Activated CD4-positive, alpha-beta T cell treated with anti-CD3 and anti-CD28 coated beads for 36 hours (primary cell): ENCODE measurements at regions not wholly inside any gene's neighbourhood (a gene's known extent, or its start where the extent isn't known, plus 50 kb on each side); places are given as distances from the start of the nearest gene placed in this dataset.

Experiments
- ATAC-seq: fragments of 200-7000 bp; cut with Tn5 transposase; one replicate; pipeline ENCODE4 v1.10.0; 2021; ENCODE audit warnings: mild to moderate bottlenecking, moderate library complexity
- CTCF ChIA-PET: fragments of 350-600 bp; sonication (Branson Sonifier 250); formaldehyde crosslinking; loops from one replicate; lab custom pipeline; 2021; ENCODE audit warnings: antibody characterized with exemption; lab: Charles Lee
- POLR2A ChIA-PET: fragments of 350-600 bp; sonication (Branson Sonifier 250); formaldehyde crosslinking; loops from one replicate; lab custom pipeline; 2021; ENCODE audit warnings: antibody characterized with exemption, inconsistent platforms; lab: Charles Lee
- DNase-seq: peaks from one replicate; pipeline ENCODE4 v3.0.0-alpha.2; 2020
- H3K27ac Mint-ChIP-seq: one replicate; pipeline ENCODE4 v1.8.0; 2021; ENCODE audit warnings: mixed read lengths
- H3K27me3 Mint-ChIP-seq: one replicate; pipeline ENCODE4 v1.8.0; 2021; ENCODE audit warnings: mixed read lengths
- H3K36me3 Mint-ChIP-seq: one replicate; pipeline ENCODE4 v1.8.0; 2021; ENCODE audit warnings: low read depth, mixed read lengths
- H3K4me1 Mint-ChIP-seq: one replicate; pipeline ENCODE4 v1.8.0; 2021; ENCODE audit warnings: mixed read lengths
- H3K4me3 Mint-ChIP-seq: one replicate; pipeline ENCODE4 v1.8.0; 2021; ENCODE audit warnings: mild to moderate bottlenecking, moderate library complexity, mixed read lengths
- H3K9me3 Mint-ChIP-seq: one replicate; pipeline ENCODE4 v1.8.0; 2021; ENCODE audit warnings: low read depth, mixed read lengths
- intact Hi-C, 2 experiments: fragments of 100-400 bp; cut with DNase I in 1 of 2; cut with micrococcal nuclease in 1 of 2; formaldehyde crosslinking; loops; one replicate each; pipeline versions ENCODE4 v1.14.2 to v1.15.1; 2022 to 2024; cut with DNase I, micrococcal nuclease

DNA sequence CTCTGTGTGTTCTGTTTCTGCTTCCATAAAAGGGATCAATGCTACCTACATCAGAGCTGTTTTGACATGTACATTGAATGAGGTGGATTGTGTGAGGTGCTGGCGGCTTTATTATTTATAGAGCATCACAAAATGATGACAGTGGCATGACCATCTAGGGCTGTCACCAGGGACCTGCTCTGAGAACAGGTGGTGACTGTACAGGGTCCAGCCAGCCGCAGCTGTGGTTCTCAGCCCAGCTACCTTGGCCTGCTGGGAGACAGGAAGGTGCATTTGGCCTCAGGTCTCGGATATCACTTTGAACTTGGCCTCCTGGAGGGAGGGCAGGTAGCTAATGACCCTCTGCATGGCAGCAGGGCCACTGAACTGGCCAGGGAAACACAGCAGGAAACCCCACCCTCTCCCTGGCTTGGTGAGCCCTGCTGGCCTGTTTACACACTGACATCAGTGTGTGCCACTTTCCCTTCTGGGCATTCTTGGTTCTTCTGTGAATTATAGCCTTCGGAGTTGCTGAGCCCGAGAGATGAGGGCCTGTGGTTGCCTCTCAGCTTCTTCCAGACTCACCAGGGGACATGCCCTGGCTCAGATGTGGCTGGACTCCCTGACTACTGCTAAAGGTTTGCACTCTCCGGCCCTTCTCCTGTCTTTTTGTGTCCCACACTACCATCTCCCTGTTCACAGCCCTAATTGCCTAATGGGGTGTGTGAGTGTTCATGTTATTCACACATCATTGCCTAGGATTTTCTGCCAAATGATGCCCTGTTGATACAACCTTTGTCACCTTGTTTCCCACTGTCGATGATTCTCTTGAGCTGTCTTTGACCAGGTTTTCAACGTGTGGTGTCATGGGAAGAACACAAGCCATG lies 109.2 kb upstream of the RAB12 start:
- Mint-ChIP-seq H3K27ac (no peak overlapping the region), H3K27me3 (peaks cover 12% of the 10 kb centered on the region), H3K4me1 (no peaks in the 10 kb centered on the region), H3K9me3 (no peaks in the 10 kb centered on the region), H3K4me3 (no peak overlapping the region), H3K36me3 (no peaks in the 10 kb centered on the region)
- POLR2A ChIA-PET, result no interaction called here
- intact Hi-C loops, result loop anchor here in 1 of 2 experiments (10.0 kb wide), 1 partner anchor 55 kb away; no protein-coding TSS in a partner anchor
- ATAC-seq (no peak), DNase-seq (no peak)
- CTCF ChIA-PET, result interaction anchor here (0.6 kb wide), 1 partner anchor 16 kb away, joined by 3 read pairs; no protein-coding TSS in a partner anchor

GRCh38 chr18:8501044-8501443 lies 108.2 kb upstream of the RAB12 start:
- ATAC-seq, result no peak
- ChIA-PET POLR2A (no interaction called here), CTCF (no interaction called here)
- H3K27me3 Mint-ChIP-seq, result peaks cover 7% of the 10 kb centered on the region
- no peaks in the 10 kb centered on the region for H3K36me3 Mint-ChIP-seq
- no peak overlapping the region for H3K4me3 Mint-ChIP-seq
- H3K4me1 Mint-ChIP-seq, result no peaks in the 10 kb centered on the region
- H3K27ac Mint-ChIP-seq, result no peak overlapping the region
- no peaks in the 10 kb centered on the region for H3K9me3 Mint-ChIP-seq
- intact Hi-C loops, result loop anchor here in 1 of 2 experiments (10.0 kb wide), 1 partner anchor 56 kb away; no protein-coding TSS in a partner anchor
- DNase-seq, result no peak

GRCh38 chr18:8503248-8503647 lies 106.0 kb upstream of the RAB12 start:
- POLR2A ChIA-PET, result no interaction called here
- no peak for DNase-seq
- Mint-ChIP-seq H3K27me3 (peaks cover 7% of the 10 kb centered on the region), H3K4me1 (no peaks in the 10 kb centered on the region), H3K27ac (no peak overlapping the region), H3K4me3 (no peak overlapping the region), H3K36me3 (no peaks in the 10 kb centered on the region), H3K9me3 (no peaks in the 10 kb centered on the region)
- CTCF ChIA-PET, result no interaction called here
- ATAC-seq, result no peak
- intact Hi-C loops, result loop anchor here in 1 of 2 experiments (10.0 kb wide), 1 partner anchor 58 kb away; no protein-coding TSS in a partner anchor

DNA sequence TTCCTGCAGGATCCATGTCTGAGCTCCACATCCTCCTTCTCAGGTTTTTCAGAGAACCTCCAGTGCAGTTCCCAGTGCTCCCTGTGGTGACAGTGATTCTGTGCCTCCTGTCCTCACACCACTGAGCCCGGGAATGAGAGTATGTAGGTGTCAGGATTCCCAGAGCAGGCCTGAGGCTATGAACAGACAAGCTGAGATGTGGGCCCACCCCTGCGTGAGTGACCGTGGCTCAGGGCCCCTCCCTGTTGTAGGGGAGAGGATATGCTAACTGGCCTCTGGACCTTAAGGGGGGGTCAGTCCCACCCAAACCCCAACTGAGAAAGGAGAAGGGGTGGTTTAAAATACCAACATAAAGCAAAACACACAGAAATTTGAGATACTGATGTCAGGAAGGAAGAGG lies 104.8 kb upstream of the RAB12 start:
- intact Hi-C loops, result loop anchor here in 1 of 2 experiments (10.0 kb wide), 1 partner anchor 60 kb away; no protein-coding TSS in a partner anchor
- H3K27me3 Mint-ChIP-seq, result peaks cover 7% of the 10 kb centered on the region
- ChIA-PET POLR2A (no interaction called here), CTCF (interaction anchor here (0.9 kb wide), 1 partner anchor 26 kb away, joined by 3 read pairs; no protein-coding TSS in a partner anchor)
- DNase-seq, result no peak
- no peaks in the 10 kb centered on the region for H3K9me3 Mint-ChIP-seq
- H3K27ac Mint-ChIP-seq, result no peak overlapping the region
- no peak for ATAC-seq
- no peak overlapping the region for H3K4me3 Mint-ChIP-seq
- no peaks in the 10 kb centered on the region for H3K4me1 Mint-ChIP-seq
- no peaks in the 10 kb centered on the region for H3K36me3 Mint-ChIP-seq

DNA sequence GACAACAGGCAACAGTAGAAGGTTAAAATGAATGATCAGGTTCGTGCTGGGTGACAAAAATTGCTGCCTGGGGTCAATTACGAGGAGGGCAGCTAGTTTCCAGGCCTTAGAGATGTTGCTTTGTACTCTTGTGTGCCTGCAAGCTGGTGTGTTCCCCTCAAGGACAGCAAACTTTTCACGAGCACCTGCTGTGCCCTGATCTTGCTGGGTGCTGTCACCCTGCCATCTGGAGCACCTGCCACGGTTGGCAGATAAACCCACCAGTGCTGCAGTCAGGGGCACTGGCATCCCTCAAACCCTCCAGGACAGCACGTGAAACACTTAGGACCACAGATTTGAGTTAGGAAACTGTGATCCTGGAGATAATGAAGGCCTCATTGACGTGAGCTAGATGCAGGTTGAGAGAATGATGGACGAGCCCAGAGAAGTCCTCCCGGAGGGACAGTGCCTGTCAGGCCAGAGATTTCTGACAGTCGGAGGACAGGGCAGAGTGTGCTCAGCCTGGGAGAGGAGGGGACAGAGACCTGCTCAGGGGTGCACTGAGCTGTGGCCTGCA lies 104.3 kb upstream of the RAB12 start:
- H3K9me3 Mint-ChIP-seq, result no peaks in the 10 kb centered on the region
- no peak overlapping the region for H3K27ac Mint-ChIP-seq
- ATAC-seq (no peak), DNase-seq (no peak)
- H3K27me3 Mint-ChIP-seq, result peaks cover 7% of the 10 kb centered on the region
- no peaks in the 10 kb centered on the region for H3K4me1 Mint-ChIP-seq
- intact Hi-C loops, result loop anchor here in 1 of 2 experiments (10.0 kb wide), 1 partner anchor 60 kb away; no protein-coding TSS in a partner anchor
- H3K4me3 Mint-ChIP-seq, result no peak overlapping the region
- ChIA-PET POLR2A (no interaction called here), CTCF (interaction anchor here (0.5 to 0.9 kb wide), 2 partner anchors 27 to 497 kb away, joined by 3 read pairs; no protein-coding TSS in a partner anchor)
- H3K36me3 Mint-ChIP-seq, result no peaks in the 10 kb centered on the region

DNA sequence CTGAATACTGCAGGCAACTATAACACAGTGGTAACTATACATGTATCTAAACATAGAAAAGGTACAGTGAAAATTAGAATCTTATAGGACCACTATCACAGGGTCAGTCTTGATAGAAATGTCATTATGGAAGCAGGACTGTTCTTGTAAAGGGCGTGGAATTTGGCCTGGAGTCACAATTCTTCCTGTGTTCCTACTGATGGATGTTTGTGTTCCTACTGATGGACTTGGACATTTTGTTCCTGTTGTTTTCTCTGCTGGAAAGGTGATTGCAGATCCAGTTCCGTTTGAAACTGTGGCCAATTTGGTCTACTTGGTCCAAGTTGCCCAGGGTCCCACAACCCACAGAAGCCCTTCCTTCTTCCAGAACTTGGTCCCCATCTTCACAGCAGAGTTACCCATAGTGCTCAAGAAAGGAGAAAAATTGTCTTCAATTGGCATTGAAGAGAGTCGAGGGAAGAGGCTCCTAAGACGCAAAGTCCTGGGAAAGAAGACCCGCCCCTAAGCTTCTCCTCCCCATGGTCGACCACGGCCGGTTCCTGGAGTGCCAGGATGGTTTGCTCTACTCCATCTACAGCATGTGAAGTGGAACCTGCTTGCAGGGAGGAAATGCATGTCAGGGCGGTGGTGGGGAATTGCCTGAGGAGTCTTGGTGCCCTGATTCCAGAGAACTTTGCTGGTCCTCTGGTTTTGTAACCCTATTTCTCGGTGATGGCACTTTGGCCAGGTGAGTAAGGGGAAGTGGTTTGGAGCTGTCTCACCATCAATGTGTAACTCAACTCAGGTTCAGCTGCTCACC lies 102.8 kb upstream of the RAB12 start:
- no peak overlapping the region for H3K27ac Mint-ChIP-seq
- no peaks in the 10 kb centered on the region for H3K4me1 Mint-ChIP-seq
- H3K36me3 Mint-ChIP-seq, result no peaks in the 10 kb centered on the region
- ChIA-PET POLR2A (no interaction called here), CTCF (no interaction called here)
- H3K9me3 Mint-ChIP-seq, result no peaks in the 10 kb centered on the region
- ATAC-seq, result no peak
- H3K27me3 Mint-ChIP-seq, result peaks cover 7% of the 10 kb centered on the region
- DNase-seq, result no peak
- intact Hi-C loops, result loop anchor here in 1 of 2 experiments (10.0 kb wide), 1 partner anchor 62 kb away; no protein-coding TSS in a partner anchor
- H3K4me3 Mint-ChIP-seq, result no peak overlapping the region

GRCh38 chr18:8507361-8507760 lies 101.9 kb upstream of the RAB12 start:
- peaks cover 4% of the 10 kb centered on the region for H3K27me3 Mint-ChIP-seq

GRCh38 chr18:8507915-8508705 lies 101.1 kb upstream of the RAB12 start:
- POLR2A ChIA-PET, result no interaction called here

More at GRCh38 chr18:8507361-8507760, 101.9 kb upstream of the RAB12 start:
- ATAC-seq, result no peak
- Mint-ChIP-seq H3K36me3 (no peaks in the 10 kb centered on the region), H3K4me3 (no peak overlapping the region), H3K27ac (no peak overlapping the region), H3K9me3 (no peaks in the 10 kb centered on the region), H3K4me1 (no peaks in the 10 kb centered on the region)
- intact Hi-C loops, result loop anchor here in 1 of 2 experiments (10.0 kb wide), 1 partner anchor 63 kb away; no protein-coding TSS in a partner anchor
- ChIA-PET POLR2A (no interaction called here), CTCF (no interaction called here)
- peak; percentile 18 for DNase-seq

GRCh38 chr18:8513249-8513648 lies 96.0 kb upstream of the RAB12 start:
- ChIA-PET CTCF (no interaction called here), POLR2A (no interaction called here)
- H3K27me3 Mint-ChIP-seq, result peaks cover 8% of the 10 kb centered on the region
- no peaks in the 10 kb centered on the region for H3K9me3 Mint-ChIP-seq
- no peak overlapping the region for H3K27ac Mint-ChIP-seq
- H3K4me3 Mint-ChIP-seq, result no peak overlapping the region
- H3K4me1 Mint-ChIP-seq, result no peaks in the 10 kb centered on the region
- H3K36me3 Mint-ChIP-seq, result no peaks in the 10 kb centered on the region
- intact Hi-C loops, result no loop called here
- DNase-seq (no peak), ATAC-seq (no peak)

More at GRCh38 chr18:8507915-8508705, 101.1 kb upstream of the RAB12 start:
- Mint-ChIP-seq H3K36me3 (no peaks in the 10 kb centered on the region), H3K27me3 (peaks cover 4% of the 10 kb centered on the region), H3K9me3 (no peaks in the 10 kb centered on the region), H3K27ac (no peak overlapping the region), H3K4me3 (no peak overlapping the region), H3K4me1 (no peaks in the 10 kb centered on the region)
- intact Hi-C loops, result loop anchor here in 1 of 2 experiments (10.0 kb wide), 1 partner anchor 63 kb away; no protein-coding TSS in a partner anchor
- DNase-seq, result no peak
- ATAC-seq, result no peak
- CTCF ChIA-PET, result no interaction called here

DNA sequence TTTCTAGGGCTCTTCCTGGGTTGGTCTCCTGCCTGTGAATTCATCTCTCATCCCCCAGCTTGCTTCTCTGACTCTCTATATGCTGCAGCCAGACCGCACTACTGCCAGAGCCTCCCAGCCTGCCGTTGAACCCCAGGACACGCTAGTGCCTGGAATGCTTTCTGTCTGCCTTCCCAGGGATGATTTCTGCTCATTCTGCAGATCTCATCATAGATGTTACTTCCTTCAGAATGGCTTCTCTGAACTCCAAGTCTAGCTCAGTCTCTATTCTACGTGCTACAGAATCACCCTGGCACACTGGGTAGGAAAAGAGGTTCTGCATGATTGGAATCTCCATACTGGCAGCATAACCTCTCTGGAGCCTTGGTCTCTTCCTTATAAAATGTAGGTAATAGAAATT lies 94.8 kb upstream of the RAB12 start:
- intact Hi-C loops, result no loop called here
- no peak for ATAC-seq
- Mint-ChIP-seq H3K27ac (no peak overlapping the region), H3K4me3 (no peak overlapping the region), H3K9me3 (no peaks in the 10 kb centered on the region), H3K36me3 (no peaks in the 10 kb centered on the region), H3K27me3 (peaks cover 11% of the 10 kb centered on the region), H3K4me1 (no peaks in the 10 kb centered on the region)
- DNase-seq, result no peak
- POLR2A ChIA-PET, result no interaction called here
- CTCF ChIA-PET, result no interaction called here
